K562 (cell line): ENCODE measurements at regions not wholly inside any gene's neighbourhood (a gene's known extent, or its start where the extent isn't known, plus 50 kb on each side); places are given as distances from the start of the nearest gene placed in this dataset.

Source experiments
- ATAC-seq: fragments of 200-7000 bp; cut with Tn5 transposase; 3 replicates; pipeline ENCODE4 v1.9.1; 2020; ENCODE audit warnings: moderate library complexity
- BruUV-seq: library from RNA; stranded (reverse); fragments of 400-500 nt; replicated peaks from 2 replicates; lab custom pipeline; 2021; lab: Mats Ljungman, UMichigan
- CTCF ChIA-PET: fragments of 300-600 bp; formaldehyde crosslinking; extraction: SDS; loops from one replicate; lab custom pipeline; 2021; ENCODE audit warnings: low intra/inter-chr PET ratio; lab: Yijun Ruan, JAX
- POLR2A ChIA-PET: fragments of 300-600, 350-650 bp; sonication (Branson Sonifier 250); formaldehyde crosslinking; extraction: SDS; loops from one replicate; lab custom pipeline; 2021; ENCODE audit warnings: antibody characterized with exemption, inconsistent platforms; lab: Yijun Ruan, JAX
- DNase-seq, 4 experiments: peaks; one replicate each; pipeline versions ENCODE4 v3.0.0 to v3.0.0-alpha.2; 2011 to 2018; ENCODE audit warnings: low spot score in 3 of 4, mixed read lengths in 3 of 4; ENCODE audit errors: extremely low read depth in 1 of 4
- FAIRE-seq: peaks from 2 replicates; lab custom pipeline; 2011; peaks lifted over from hg19 to GRCh38; lab: Jason Lieb, UNC
- H2AFZ ChIP-seq: 2 replicates; pipeline ENCODE4 v1.6.0; 2011; ENCODE audit warnings: low read depth, low read length, control low read depth, inconsistent platforms
- H3K27ac ChIP-seq: fragments of 200-600 bp; 3 replicates; pipeline ENCODE4 v1.8.0; 2011; ENCODE audit warnings: low read depth, mild to moderate bottlenecking, control low read depth, inconsistent platforms, low read length, moderate library complexity, mixed read lengths; ENCODE audit errors: extremely low read depth
- H3K27me3 ChIP-seq, 2 experiments: fragments of 300-600 bp in 1 of 2; 2 replicates in 1 of 2; 3 replicates in 1 of 2; pipeline versions ENCODE4 v1.6.0 to v1.8.0; 2011; ENCODE audit warnings: inconsistent platforms in 2 of 2, low read length in 2 of 2, mild to moderate bottlenecking in 1 of 2, mixed read lengths in 1 of 2, moderate library complexity in 1 of 2; ENCODE audit not compliant: control insufficient read depth in 2 of 2, insufficient read depth in 2 of 2
- H3K36me3 ChIP-seq: fragments of 300-600 bp; 3 replicates; pipeline ENCODE4 v1.8.0; 2011; ENCODE audit warnings: mild to moderate bottlenecking, low read length, inconsistent platforms; ENCODE audit not compliant: control insufficient read depth, insufficient read depth
- H3K4me1 ChIP-seq, 2 experiments: fragments of 200-600 bp in 1 of 2; replicated peaks in 1 of 2; 2 replicates in 1 of 2; 3 replicates in 1 of 2; pipeline versions ENCODE4 v1.5.1 to v1.8.0; 2011; ENCODE audit warnings: inconsistent platforms in 2 of 2, low read length in 2 of 2, mild to moderate bottlenecking in 1 of 2, mixed read lengths in 1 of 2, moderate library complexity in 1 of 2; ENCODE audit not compliant: control insufficient read depth in 2 of 2, insufficient read depth in 2 of 2
- H3K4me2 ChIP-seq: 2 replicates; pipeline ENCODE4 v1.6.1; 2011; ENCODE audit warnings: low read length, control low read depth, inconsistent platforms, mixed read lengths; ENCODE audit not compliant: insufficient read depth
- H3K4me3 ChIP-seq: fragments of 200-600 bp; sonication (generic), shearing (Covaris generic); 2 replicates; pipeline ENCODE4 v1.5.1; 2016; ENCODE audit warnings: control low read depth, inconsistent platforms
- H3K79me2 ChIP-seq: fragments of 200-600 bp; 3 replicates; pipeline ENCODE4 v1.8.0; 2011; ENCODE audit warnings: low read length, inconsistent platforms; ENCODE audit not compliant: control insufficient read depth, insufficient read depth
- H3K9ac ChIP-seq, 2 experiments: 2 replicates each; pipeline versions ENCODE4 v1.6.0 to v1.6.1; 2011; ENCODE audit warnings: low read depth in 2 of 2, low read length in 2 of 2, control low read depth in 1 of 2, inconsistent platforms in 1 of 2, mild to moderate bottlenecking in 1 of 2, mixed read lengths in 1 of 2; ENCODE audit not compliant: insufficient read depth in 1 of 2
- H3K9me1 ChIP-seq: one replicate; pipeline ENCODE4 v1.6.0; 2011; ENCODE audit warnings: inconsistent platforms, mild to moderate bottlenecking, low read length, moderate library complexity; ENCODE audit not compliant: control insufficient read depth, insufficient read depth
- H3K9me3 ChIP-seq: replicated peaks from 2 replicates; pipeline ENCODE4 v1.5.1; 2011; ENCODE audit warnings: low read depth, low read length, inconsistent platforms; ENCODE audit not compliant: control insufficient read depth, insufficient read depth
- H4K20me1 ChIP-seq: replicated peaks from 2 replicates; pipeline ENCODE4 v1.6.1; 2011; ENCODE audit warnings: low read length, inconsistent platforms, mixed read lengths; ENCODE audit not compliant: control insufficient read depth, insufficient read depth
- DIDO1 ChIP-seq: fragments of 450-650 bp; IDR thresholded peaks from 2 replicates; pipeline ENCODE4 v1.6.1; 2016; ENCODE audit warnings: low read depth, missing biosample characterization, missing genetic modification characterization
- ESRRA ChIP-seq: fragments of 450-650 bp; IDR thresholded peaks from 2 replicates; pipeline ENCODE4 v1.6.1; 2014; ENCODE audit warnings: low read depth, mild to moderate bottlenecking, moderate library complexity, borderline replicate concordance
- HMGXB4 ChIP-seq: sonication (generic); formaldehyde crosslinking; IDR thresholded peaks from 2 replicates; pipeline ENCODE4 v1.8.1; 2023; ENCODE audit warnings: mild to moderate bottlenecking, missing genetic modification reagents
- IRF2 ChIP-seq: sonication (generic); formaldehyde crosslinking; IDR thresholded peaks from 2 replicates; pipeline ENCODE4 v1.8.1; 2022; ENCODE audit warnings: mild to moderate bottlenecking, missing genetic modification reagents
- NR2C2 ChIP-seq, 2 experiments: fragments of 200-800 bp in 1 of 2; sonication (Bioruptor generic) in 1 of 2; sonication (generic) in 1 of 2; formaldehyde crosslinking in 1 of 2; IDR thresholded peaks; 2 replicates each; pipeline versions ENCODE4 v1.6.1 to v1.8.0; 2016 to 2022; ENCODE audit warnings: mild to moderate bottlenecking in 1 of 2, missing compliant biosample characterization in 1 of 2, missing genetic modification characterization in 1 of 2, missing genetic modification reagents in 1 of 2
- PHTF2 ChIP-seq: fragments of 250-450 bp; sonication (Bioruptor Pico); IDR thresholded peaks from 2 replicates; pipeline ENCODE4 v1.5.0; 2021; ENCODE audit warnings: mild to moderate bottlenecking
- TEAD2 ChIP-seq: fragments of 450-650 bp; IDR thresholded peaks from 2 replicates; pipeline ENCODE4 v1.6.1; 2016; ENCODE audit warnings: missing genetic modification characterization, control low read depth, missing compliant biosample characterization
- ZBTB7A ChIP-seq: IDR thresholded peaks from 2 replicates; pipeline ENCODE4 v1.6.1; 2011; ENCODE audit warnings: low read depth, mild to moderate bottlenecking, low read length, moderate library complexity, borderline replicate concordance; ENCODE audit not compliant: control insufficient read depth
- ZKSCAN1 ChIP-seq: fragments of 150-350 bp; IDR thresholded peaks from 2 replicates; pipeline ENCODE4 v1.6.1; 2016; ENCODE audit warnings: low read depth, low read length
- ZNF316 ChIP-seq: fragments of 450-650 bp; IDR thresholded peaks from 2 replicates; pipeline ENCODE4 v1.6.1; 2016
- WGBS: fragments of 100-300 bp; shearing (Covaris generic); methylation state at CpG from one replicate; pipeline ENCODE4 v1.1.6; 2016; ENCODE audit warnings: low coverage, mixed read lengths; ENCODE audit not compliant: insufficient coverage; ENCODE audit errors: missing lambda C conversion rate; 5-methylcytosine and 5-hydroxymethylcytosine counted together
- in situ Hi-C: fragments of 300-500 bp; cut with MboI; formaldehyde crosslinking; loops from 4 replicates; pipeline ENCODE4 v1.15.0; 2018; ENCODE audit warnings: inconsistent platforms, mixed read lengths
- intact Hi-C: fragments of 100-400 bp; cut with micrococcal nuclease; formaldehyde crosslinking; loops from 2 replicates; pipeline ENCODE4 v1.14.2; 2022

GRCh38 chr5:86926033-86926432 lies 308.3 kb downstream of the COX7C start:
- WGBS = 0% methylated on average over 1 of the region's 1 CpG

GRCh38 chr5:86929123-86929766 lies 311.5 kb downstream of the COX7C start:
- intact Hi-C loops = no loop called here
- Histone ChIP-seq H3K79me2 (no peaks in the 10 kb centered on the region), H3K9me3 (no peaks in the 10 kb centered on the region), H3K4me1 (no peaks in the 10 kb centered on the region), H3K9me1 (no peaks in the 10 kb centered on the region), H4K20me1 (no peaks in the 10 kb centered on the region), H3K36me3 (no peaks in the 10 kb centered on the region), H2AFZ (no peak overlapping the region), H3K4me3 (no peak overlapping the region), H3K9ac (no peak overlapping the region), H3K27ac (no peak overlapping the region), H3K27me3 (no peaks in the 10 kb centered on the region), H3K4me2 (no peak overlapping the region)
- BruUV-seq = no TSS peak
- 3% methylated on average over 8 of the region's 8 CpGs for WGBS
- no peak for DNase-seq
- ChIA-PET POLR2A (no interaction called here), CTCF (interaction anchor here (0.5 kb wide), 1 partner anchor 67 kb away, joined by 3 read pairs; no protein-coding TSS in a partner anchor)
- no peak for TF ChIP-seq PHTF2 (CRISPR knock-in tag)
- TF ChIP-seq ZNF316 = no peak
- no peak for TF ChIP-seq TEAD2 (tag)
- TF ChIP-seq HMGXB4 (CRISPR knock-in tag) = no peak
- TF ChIP-seq NR2C2 (CRISPR knock-in tag; IDR thresholded peaks at IDR 0.05) = no peak
- TF ChIP-seq NR2C2 (tag; IDR thresholded peaks at IDR 0.05) = no peak
- TF ChIP-seq ZKSCAN1 = no peak
- no peak for TF ChIP-seq ESRRA
- no peak for TF ChIP-seq ZBTB7A
- TF ChIP-seq IRF2 (CRISPR knock-in tag) = no peak
- no peak for FAIRE-seq
- in situ Hi-C loops = no loop called here
- ATAC-seq = no peak

More at GRCh38 chr5:86926033-86926432, 308.3 kb downstream of the COX7C start:
- no peaks in the 10 kb centered on the region for H3K9me1 ChIP-seq
- no peaks in the 10 kb centered on the region for H3K27me3 ChIP-seq
- no peaks in the 10 kb centered on the region for H3K4me1 ChIP-seq
- intact Hi-C loops (no loop called here), in situ Hi-C loops (no loop called here)
- H3K9me3 ChIP-seq = no peaks in the 10 kb centered on the region
- H3K9ac ChIP-seq = no peak overlapping the region
- BruUV-seq = no TSS peak
- ChIA-PET POLR2A (interaction anchor here (1.2 kb wide), 1 partner anchor 9 kb away, joined by 3 read pairs; no protein-coding TSS in a partner anchor), CTCF (no interaction called here)
- H3K79me2 ChIP-seq = no peaks in the 10 kb centered on the region
- FAIRE-seq (no peak), ATAC-seq (no peak), DNase-seq (no peak)
- no peaks in the 10 kb centered on the region for H4K20me1 ChIP-seq
- no peak overlapping the region for H3K4me2 ChIP-seq
- H3K36me3 ChIP-seq = no peaks in the 10 kb centered on the region
- H3K4me3 ChIP-seq = no peak overlapping the region
- no peak for TF ChIP-seq DIDO1
- no peak overlapping the region for H3K27ac ChIP-seq
- no peak overlapping the region for H2AFZ ChIP-seq
